ENCODE measurements at regions not wholly inside any gene's neighbourhood (a gene's known extent, or its start where the extent isn't known, plus 50 kb on each side); places are given as distances from the start of the nearest gene placed in this dataset.
"Not testable (repeated sequence)": the region's sequence is repeated elsewhere in the genome, so short reads cannot be mapped to it uniquely, and the experiment has no call there.

DNA sequence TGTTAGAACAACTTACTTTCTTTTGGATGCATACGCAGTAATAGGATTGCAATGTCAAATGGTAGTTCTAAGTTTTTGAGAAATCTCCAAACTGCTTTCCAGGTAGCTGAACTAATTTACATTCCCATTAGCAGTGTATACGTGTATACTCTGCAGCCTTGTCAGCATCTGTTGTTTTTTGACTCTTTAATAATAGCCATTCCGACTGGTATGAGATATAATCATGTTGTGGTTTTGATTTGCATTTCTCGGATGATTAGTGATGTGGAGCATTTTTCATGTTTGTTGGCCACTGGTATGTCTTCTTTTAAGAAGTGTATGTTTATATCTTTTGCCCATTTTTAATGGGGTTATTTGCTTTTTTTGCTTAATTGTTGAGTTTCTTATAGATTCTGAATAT lies 76.9 kb upstream of the HNRNPA1L2 start:
- H3K9ac ChIP-seq (replicated peaks; ENCODE audit: extremely low read depth, insufficient read depth, low read length); H3K79me2 ChIP-seq (ENCODE audit: control insufficient read depth, insufficient read depth, low read length); BruUV-seq (replicated peaks); CTCF ChIA-PET; intact Hi-C loops (cut with micrococcal nuclease); H3K9me3 ChIP-seq (replicated peaks; ENCODE audit: control insufficient read depth, insufficient read depth, low read length); H4K20me1 ChIP-seq (replicated peaks; ENCODE audit: control insufficient read depth, extremely low read depth, insufficient read depth, low read length); H3K27ac ChIP-seq (ENCODE audit: insufficient read depth, low read depth, low read length); H3K27me3 ChIP-seq (ENCODE audit: control insufficient read depth in 2 of 2, insufficient read depth in 2 of 2, low read length in 2 of 2); H3K4me3 ChIP-seq (replicated peaks in 1 of 3; ENCODE audit: insufficient read depth in 1 of 3, low read depth in 1 of 3, low read length in 3 of 3); DNase-seq (ENCODE audit: low read depth, low spot score); FAIRE-seq; H3K4me1 ChIP-seq (ENCODE audit: control insufficient read depth, extremely low read depth, insufficient read depth, low read length); H2AFZ ChIP-seq (ENCODE audit: low read depth, low read length); H3K36me3 ChIP-seq (ENCODE audit: control insufficient read depth in 2 of 2, extremely low read depth in 1 of 2, insufficient read depth in 2 of 2, low read length in 2 of 2); dilution Hi-C loops (cut with MboI; ENCODE audit: extremely low pct_ligation_motif_present, low sequenced_read_pairs); H3K4me2 ChIP-seq (ENCODE audit: insufficient read depth, low read length); POLR2A ChIA-PET; H3K9me1 ChIP-seq (replicated peaks; ENCODE audit: control insufficient read depth, extremely low read depth, insufficient read depth, low read length): not testable (repeated sequence)

DNA sequence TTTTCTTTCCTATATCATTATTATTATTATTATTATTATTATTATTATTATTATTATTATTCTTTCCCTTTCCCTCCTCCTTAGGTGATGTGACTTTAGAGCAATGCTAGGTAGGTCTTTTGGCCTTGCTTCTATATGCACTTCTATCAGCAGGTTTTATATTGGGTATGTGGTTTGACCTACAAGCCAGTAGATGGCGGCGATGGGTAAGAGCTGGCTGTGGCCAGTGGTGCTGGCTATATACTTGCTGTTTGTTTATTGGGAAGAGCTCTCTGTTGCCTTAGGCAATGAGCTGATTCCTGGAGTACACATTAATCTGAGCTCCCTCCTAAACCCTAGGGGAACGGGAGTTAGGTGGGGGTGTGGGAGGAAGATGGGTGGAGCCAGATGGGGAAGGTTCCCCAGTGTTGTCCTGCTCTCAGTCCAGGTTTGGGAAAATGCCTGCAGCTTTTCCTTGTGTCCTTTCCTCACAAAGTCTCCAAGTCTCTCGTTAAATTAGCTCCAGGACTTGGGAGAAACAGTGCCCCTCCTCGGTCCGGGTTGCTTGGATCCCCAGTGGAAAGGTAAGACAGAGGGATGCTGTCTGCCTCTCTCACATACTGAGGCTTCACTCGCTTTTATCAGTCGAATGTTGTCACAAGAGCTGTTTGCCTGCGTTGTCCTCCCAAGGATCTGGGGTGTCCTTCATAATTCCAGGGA lies 72.2 kb upstream of the HNRNPA1L2 start:
- intact Hi-C loops (cut with micrococcal nuclease): loop anchor here (2.0 to 5.0 kb wide), 4 partner anchors 47 to 239 kb away; partner anchors contain the start of gene SUGT1
- H3K9me3 ChIP-seq (replicated peaks; ENCODE audit: control insufficient read depth, insufficient read depth, low read length); H3K79me2 ChIP-seq (ENCODE audit: control insufficient read depth, insufficient read depth, low read length); H4K20me1 ChIP-seq (replicated peaks; ENCODE audit: control insufficient read depth, extremely low read depth, insufficient read depth, low read length); H3K4me2 ChIP-seq (ENCODE audit: insufficient read depth, low read length); dilution Hi-C loops (cut with MboI; ENCODE audit: extremely low pct_ligation_motif_present, low sequenced_read_pairs); H3K36me3 ChIP-seq (ENCODE audit: control insufficient read depth in 2 of 2, extremely low read depth in 1 of 2, insufficient read depth in 2 of 2, low read length in 2 of 2); H3K9ac ChIP-seq (replicated peaks; ENCODE audit: extremely low read depth, insufficient read depth, low read length); H3K4me1 ChIP-seq (ENCODE audit: control insufficient read depth, extremely low read depth, insufficient read depth, low read length); H3K27ac ChIP-seq (ENCODE audit: insufficient read depth, low read depth, low read length); H3K9me1 ChIP-seq (replicated peaks; ENCODE audit: control insufficient read depth, extremely low read depth, insufficient read depth, low read length); BruUV-seq (replicated peaks); H3K27me3 ChIP-seq (ENCODE audit: control insufficient read depth in 2 of 2, insufficient read depth in 2 of 2, low read length in 2 of 2); H2AFZ ChIP-seq (ENCODE audit: low read depth, low read length); H3K4me3 ChIP-seq (replicated peaks in 1 of 3; ENCODE audit: insufficient read depth in 1 of 3, low read depth in 1 of 3, low read length in 3 of 3): not testable (repeated sequence)
- POLR2A ChIA-PET: interaction anchor here (0.7 kb wide), 1 partner anchor 82 kb away, joined by 3 read pairs; the partner anchor contains the start of gene SUGT1
- CTCF ChIA-PET: interaction anchor here (0.6 to 1.2 kb wide), 9 partner anchors 30 to 398 kb away, joined by 3 to 19 read pairs (median 7); partner anchors contain the start of gene SUGT1
- TF ChIP-seq, protein P1, sequence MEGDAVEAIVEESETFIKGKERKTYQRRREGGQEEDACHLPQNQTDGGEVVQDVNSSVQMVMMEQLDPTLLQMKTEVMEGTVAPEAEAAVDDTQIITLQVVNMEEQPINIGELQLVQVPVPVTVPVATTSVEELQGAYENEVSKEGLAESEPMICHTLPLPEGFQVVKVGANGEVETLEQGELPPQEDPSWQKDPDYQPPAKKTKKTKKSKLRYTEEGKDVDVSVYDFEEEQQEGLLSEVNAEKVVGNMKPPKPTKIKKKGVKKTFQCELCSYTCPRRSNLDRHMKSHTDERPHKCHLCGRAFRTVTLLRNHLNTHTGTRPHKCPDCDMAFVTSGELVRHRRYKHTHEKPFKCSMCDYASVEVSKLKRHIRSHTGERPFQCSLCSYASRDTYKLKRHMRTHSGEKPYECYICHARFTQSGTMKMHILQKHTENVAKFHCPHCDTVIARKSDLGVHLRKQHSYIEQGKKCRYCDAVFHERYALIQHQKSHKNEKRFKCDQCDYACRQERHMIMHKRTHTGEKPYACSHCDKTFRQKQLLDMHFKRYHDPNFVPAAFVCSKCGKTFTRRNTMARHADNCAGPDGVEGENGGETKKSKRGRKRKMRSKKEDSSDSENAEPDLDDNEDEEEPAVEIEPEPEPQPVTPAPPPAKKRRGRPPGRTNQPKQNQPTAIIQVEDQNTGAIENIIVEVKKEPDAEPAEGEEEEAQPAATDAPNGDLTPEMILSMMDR (IDR thresholded peaks at IDR 0.05; ENCODE audit: extremely low read depth in 1 of 2, insufficient read depth in 1 of 2, low read depth in 1 of 2, low read length in 2 of 2): peak; percentile 9 to 35
- FAIRE-seq (peak; percentile 64), DNase-seq (ENCODE audit: low read depth, low spot score) (peak; percentile 51)

DNA sequence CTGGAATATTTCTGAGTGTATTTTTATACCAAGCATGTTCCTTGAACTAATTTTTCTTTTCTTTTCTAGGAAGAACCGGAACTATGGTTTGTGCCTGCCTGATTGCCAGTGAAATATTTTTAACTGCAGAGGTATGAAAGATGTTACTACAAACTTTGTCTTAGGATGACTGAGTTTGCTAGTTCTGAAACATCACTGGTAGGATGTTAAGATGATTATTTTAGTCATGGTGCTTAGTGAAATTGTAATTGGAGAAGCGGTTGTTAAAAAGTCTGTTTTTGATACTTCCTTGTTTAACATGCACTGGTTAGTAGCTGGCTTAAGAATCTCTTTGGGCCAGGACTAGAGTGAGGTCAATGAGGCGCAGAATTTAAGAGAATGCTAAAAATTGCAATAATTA lies 71.1 kb upstream of the HNRNPA1L2 start:
- H3K4me1 ChIP-seq (ENCODE audit: control insufficient read depth, extremely low read depth, insufficient read depth, low read length); H3K9me1 ChIP-seq (replicated peaks; ENCODE audit: control insufficient read depth, extremely low read depth, insufficient read depth, low read length); H3K27ac ChIP-seq (ENCODE audit: insufficient read depth, low read depth, low read length); H3K9ac ChIP-seq (replicated peaks; ENCODE audit: extremely low read depth, insufficient read depth, low read length); H3K4me2 ChIP-seq (ENCODE audit: insufficient read depth, low read length); H3K9me3 ChIP-seq (replicated peaks; ENCODE audit: control insufficient read depth, insufficient read depth, low read length); POLR2A ChIA-PET; dilution Hi-C loops (cut with MboI; ENCODE audit: extremely low pct_ligation_motif_present, low sequenced_read_pairs); CTCF ChIA-PET; H3K79me2 ChIP-seq (ENCODE audit: control insufficient read depth, insufficient read depth, low read length); H3K4me3 ChIP-seq (replicated peaks in 1 of 3; ENCODE audit: insufficient read depth in 1 of 3, low read depth in 1 of 3, low read length in 3 of 3); FAIRE-seq; H2AFZ ChIP-seq (ENCODE audit: low read depth, low read length); DNase-seq (ENCODE audit: low read depth, low spot score); H3K36me3 ChIP-seq (ENCODE audit: control insufficient read depth in 2 of 2, extremely low read depth in 1 of 2, insufficient read depth in 2 of 2, low read length in 2 of 2); H3K27me3 ChIP-seq (ENCODE audit: control insufficient read depth in 2 of 2, insufficient read depth in 2 of 2, low read length in 2 of 2); BruUV-seq (replicated peaks); H4K20me1 ChIP-seq (replicated peaks; ENCODE audit: control insufficient read depth, extremely low read depth, insufficient read depth, low read length): not testable (repeated sequence)
- intact Hi-C loops (cut with micrococcal nuclease): loop anchor here (2.0 to 5.0 kb wide), 4 partner anchors 46 to 238 kb away; partner anchors contain the start of gene SUGT1
